Neural progenitor cell (in vitro differentiated cells): ENCODE measurements at regions not wholly inside any gene's neighbourhood (a gene's known extent, or its start where the extent isn't known, plus 50 kb on each side); places are given as distances from the start of the nearest gene placed in this dataset.

Experiments
- DNase-seq: peaks from one replicate; pipeline ENCODE4 v3.0.0-alpha.2; 2016; ENCODE audit warnings: low spot score
- H2AFZ ChIP-seq: fragments of 200-600 bp; sonication (generic); replicated peaks from 2 replicates; pipeline ENCODE4 v1.6.1; 2016; ENCODE audit warnings: antibody characterized with exemption
- H3F3A ChIP-seq: fragments of 200-600 bp; sonication (generic); 2 replicates; pipeline ENCODE4 v1.6.1; 2016; ENCODE audit warnings: antibody characterized with exemption, low read depth
- H3K27ac ChIP-seq: fragments of 200-600 bp; sonication (generic); 2 replicates; pipeline ENCODE4 v1.5.1; 2016; ENCODE audit warnings: mild to moderate bottlenecking
- H3K27me3 ChIP-seq: fragments of 200-600 bp; sonication (generic); 2 replicates; pipeline ENCODE4 v1.6.1; 2016; ENCODE audit warnings: mild to moderate bottlenecking, moderate library complexity
- H3K36me3 ChIP-seq: fragments of 200-600 bp; sonication (generic); 2 replicates; pipeline ENCODE4 v1.5.1; 2016
- H3K4me1 ChIP-seq: fragments of 200-600 bp; sonication (generic); 2 replicates; pipeline ENCODE4 v1.6.1; 2016; ENCODE audit warnings: mixed run types
- H3K4me2 ChIP-seq: fragments of 200-600 bp; sonication (generic); 2 replicates; pipeline ENCODE4 v1.6.1; 2016
- H3K4me3 ChIP-seq: fragments of 200-600 bp; sonication (generic); 2 replicates; pipeline ENCODE4 v1.5.1; 2016
- H3K79me2 ChIP-seq: fragments of 200-600 bp; sonication (generic); 2 replicates; pipeline ENCODE4 v1.6.1; 2016; ENCODE audit warnings: low read depth
- H3K9ac ChIP-seq: fragments of 200-600 bp; sonication (generic); 2 replicates; pipeline ENCODE4 v1.6.1; 2016
- H3K9me3 ChIP-seq: fragments of 200-600 bp; sonication (generic); 2 replicates; pipeline ENCODE4 v1.5.1; 2016; ENCODE audit warnings: low read depth
- H4K20me1 ChIP-seq: fragments of 200-600 bp; sonication (generic); 2 replicates; pipeline ENCODE4 v1.6.1; 2016; ENCODE audit warnings: low read depth
- H3K27ac Mint-ChIP-seq: 3 replicates; pipeline ENCODE4 v1.8.0; 2021; ENCODE audit warnings: mixed read lengths
- H3K27me3 Mint-ChIP-seq: 2 replicates; pipeline ENCODE4 v1.8.0; 2022; ENCODE audit warnings: low read depth, mild to moderate bottlenecking, inconsistent platforms, moderate library complexity, mixed read lengths; ENCODE audit not compliant: insufficient read depth
- H3K36me3 Mint-ChIP-seq: 3 replicates; pipeline ENCODE4 v1.8.0; 2021; ENCODE audit warnings: mixed read lengths
- H3K4me1 Mint-ChIP-seq: 3 replicates; pipeline ENCODE4 v1.8.0; 2021; ENCODE audit warnings: mixed read lengths
- H3K4me3 Mint-ChIP-seq: 3 replicates; pipeline ENCODE4 v1.8.0; 2021; ENCODE audit warnings: mild to moderate bottlenecking, moderate library complexity, mixed read lengths
- H3K9me3 Mint-ChIP-seq: 3 replicates; pipeline ENCODE4 v1.8.0; 2020; ENCODE audit warnings: mixed read lengths
- EZH2 ChIP-seq: fragments of 200-600 bp; sonication (generic); IDR thresholded peaks from 2 replicates; pipeline ENCODE4 v1.6.1; 2017; ENCODE audit warnings: antibody characterized with exemption, mild to moderate bottlenecking, moderate library complexity
- EZH2phosphoT487 ChIP-seq: fragments of 200-600 bp; sonication (generic); IDR thresholded peaks from 2 replicates; pipeline ENCODE4 v1.6.1; 2017; ENCODE audit warnings: antibody characterized with exemption
- TF ChIP-seq, protein P1 (sequence below): fragments of 200-600 bp; sonication (generic); IDR thresholded peaks from 2 replicates; pipeline ENCODE4 v1.5.1; 2017; ENCODE audit warnings: antibody characterized with exemption, mild to moderate bottlenecking

DNA sequence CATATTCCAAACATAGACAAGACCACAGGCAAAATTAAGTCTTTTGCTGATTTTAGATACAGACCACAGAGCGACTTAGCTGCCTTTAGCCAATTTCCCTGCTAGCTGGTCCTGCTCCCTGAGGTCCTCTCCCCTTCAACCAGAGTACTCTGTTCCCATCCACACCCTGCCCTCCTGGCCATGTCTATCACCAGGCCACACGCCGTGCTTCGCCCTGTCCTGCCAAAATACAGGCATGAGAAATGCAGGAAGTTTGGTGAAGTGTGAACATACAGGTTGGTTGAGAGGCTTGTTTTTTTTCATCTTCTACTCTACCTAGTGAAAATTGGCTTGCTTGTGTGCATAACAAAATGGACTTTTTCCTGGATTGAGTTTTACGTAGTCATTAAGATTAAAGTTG is 226.2 kb upstream of the TENM3 start:
- H3K9me3 ChIP-seq, result no peaks in the 10 kb centered on the region
- H3K4me2 ChIP-seq, result no peak overlapping the region
- H3K9ac ChIP-seq, result no peak overlapping the region
- H2AFZ ChIP-seq, result no peak overlapping the region
- TF ChIP-seq EZH2 (no peak), EZH2phosphoT487 (no peak)
- TF ChIP-seq, protein P1, sequence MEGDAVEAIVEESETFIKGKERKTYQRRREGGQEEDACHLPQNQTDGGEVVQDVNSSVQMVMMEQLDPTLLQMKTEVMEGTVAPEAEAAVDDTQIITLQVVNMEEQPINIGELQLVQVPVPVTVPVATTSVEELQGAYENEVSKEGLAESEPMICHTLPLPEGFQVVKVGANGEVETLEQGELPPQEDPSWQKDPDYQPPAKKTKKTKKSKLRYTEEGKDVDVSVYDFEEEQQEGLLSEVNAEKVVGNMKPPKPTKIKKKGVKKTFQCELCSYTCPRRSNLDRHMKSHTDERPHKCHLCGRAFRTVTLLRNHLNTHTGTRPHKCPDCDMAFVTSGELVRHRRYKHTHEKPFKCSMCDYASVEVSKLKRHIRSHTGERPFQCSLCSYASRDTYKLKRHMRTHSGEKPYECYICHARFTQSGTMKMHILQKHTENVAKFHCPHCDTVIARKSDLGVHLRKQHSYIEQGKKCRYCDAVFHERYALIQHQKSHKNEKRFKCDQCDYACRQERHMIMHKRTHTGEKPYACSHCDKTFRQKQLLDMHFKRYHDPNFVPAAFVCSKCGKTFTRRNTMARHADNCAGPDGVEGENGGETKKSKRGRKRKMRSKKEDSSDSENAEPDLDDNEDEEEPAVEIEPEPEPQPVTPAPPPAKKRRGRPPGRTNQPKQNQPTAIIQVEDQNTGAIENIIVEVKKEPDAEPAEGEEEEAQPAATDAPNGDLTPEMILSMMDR, result no peak
- H3K4me1 ChIP-seq, result no peaks in the 10 kb centered on the region
- no peak overlapping the region for H3K4me3 ChIP-seq
- Mint-ChIP-seq H3K4me1 (peaks cover 7% of the 10 kb centered on the region), H3K4me3 (no peak overlapping the region), H3K36me3 (no peaks in the 10 kb centered on the region), H3K27ac (peak overlapping the region; percentile 61), H3K9me3 (no peaks in the 10 kb centered on the region), H3K27me3 (peaks cover 4% of the 10 kb centered on the region)
- H4K20me1 ChIP-seq, result no peaks in the 10 kb centered on the region
- H3K36me3 ChIP-seq, result no peaks in the 10 kb centered on the region
- no peaks in the 10 kb centered on the region for H3K27me3 ChIP-seq
- H3F3A ChIP-seq, result no peaks in the 10 kb centered on the region
- no peaks in the 10 kb centered on the region for H3K79me2 ChIP-seq
- H3K27ac ChIP-seq, result no peak overlapping the region
- no peak for DNase-seq

DNA sequence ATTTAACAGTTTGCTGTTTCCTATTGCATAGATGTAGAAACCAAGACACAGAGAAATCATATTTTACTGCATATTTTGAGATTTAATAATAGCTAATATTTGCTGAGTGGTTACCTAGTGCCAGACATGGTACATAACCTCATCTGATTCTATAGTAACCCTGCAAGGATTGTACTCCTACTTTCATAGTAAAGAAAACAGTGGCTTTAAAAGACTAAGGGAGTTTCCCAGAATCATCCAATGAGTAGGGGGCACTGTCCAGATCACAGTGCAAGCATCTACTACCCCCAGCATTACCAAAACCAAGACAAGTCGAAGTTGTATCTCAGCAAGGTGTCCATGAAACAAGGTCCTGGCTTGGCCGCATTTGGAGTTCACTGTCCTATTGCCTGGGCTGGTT is 224.5 kb upstream of the TENM3 start:
- no peaks in the 10 kb centered on the region for H3K27me3 ChIP-seq
- Mint-ChIP-seq H3K36me3 (no peaks in the 10 kb centered on the region), H3K4me3 (no peak overlapping the region)

DNA sequence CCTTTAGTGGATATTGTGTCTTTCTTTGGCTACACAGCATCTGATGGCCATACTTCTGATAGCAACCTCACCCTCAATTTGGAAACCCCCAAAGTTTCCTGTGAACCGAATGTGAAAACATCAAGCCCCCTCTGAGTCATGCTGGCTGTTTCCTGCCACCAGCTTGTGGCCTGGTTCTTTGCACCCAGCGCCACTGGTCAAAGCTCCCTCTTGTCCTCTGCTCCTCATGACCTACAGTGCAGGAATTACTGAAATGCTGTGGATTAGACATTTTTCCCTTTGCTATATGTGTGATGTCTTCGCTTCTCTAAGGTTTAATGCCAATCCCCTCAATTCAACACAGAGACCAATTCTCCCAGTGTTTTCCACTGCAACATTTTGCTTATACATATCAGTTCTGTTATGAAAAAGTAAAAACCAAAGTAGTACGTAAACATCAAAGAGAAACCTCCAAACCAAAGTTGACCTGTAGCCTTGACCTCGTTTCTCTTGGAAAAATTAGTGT is 224.0 kb upstream of the TENM3 start:
- Mint-ChIP-seq H3K4me3 (no peak overlapping the region), H3K4me1 (peaks cover 7% of the 10 kb centered on the region), H3K27ac (no peak overlapping the region), H3K9me3 (no peaks in the 10 kb centered on the region), H3K36me3 (no peaks in the 10 kb centered on the region), H3K27me3 (peaks cover 4% of the 10 kb centered on the region)
- Histone ChIP-seq H3K9me3 (no peaks in the 10 kb centered on the region), H3K9ac (no peak overlapping the region), H3K79me2 (no peaks in the 10 kb centered on the region), H2AFZ (no peak overlapping the region), H3F3A (no peaks in the 10 kb centered on the region), H3K4me1 (no peaks in the 10 kb centered on the region), H3K4me2 (no peak overlapping the region), H4K20me1 (no peaks in the 10 kb centered on the region), H3K27ac (no peak overlapping the region), H3K36me3 (no peaks in the 10 kb centered on the region), H3K27me3 (no peaks in the 10 kb centered on the region), H3K4me3 (no peak overlapping the region)
- no peak for DNase-seq
- no peak for TF ChIP-seq EZH2phosphoT487
- TF ChIP-seq, protein P1, result no peak
- TF ChIP-seq EZH2, result no peak

More for the DNA sequence above, 224.5 kb upstream of the TENM3 start:
- Histone ChIP-seq H3K4me3 (no peak overlapping the region), H3K9ac (no peak overlapping the region), H3K9me3 (no peaks in the 10 kb centered on the region), H3K4me1 (no peaks in the 10 kb centered on the region), H3K36me3 (no peaks in the 10 kb centered on the region), H3K4me2 (no peak overlapping the region), H3K27ac (no peak overlapping the region), H2AFZ (no peak overlapping the region), H3F3A (no peaks in the 10 kb centered on the region), H3K79me2 (no peaks in the 10 kb centered on the region), H4K20me1 (no peaks in the 10 kb centered on the region)
- Mint-ChIP-seq H3K9me3 (no peaks in the 10 kb centered on the region), H3K27ac (no peak overlapping the region), H3K4me1 (peaks cover 7% of the 10 kb centered on the region), H3K27me3 (peaks cover 4% of the 10 kb centered on the region)
- TF ChIP-seq EZH2phosphoT487 (no peak), EZH2 (no peak)
- TF ChIP-seq, protein P1, result no peak
- DNase-seq, result no peak
